K562 (cell line): ENCODE measurements at regions not wholly inside any gene's neighbourhood (a gene's known extent, or its start where the extent isn't known, plus 50 kb on each side); places are given as distances from the start of the nearest gene placed in this dataset.

Experiments used
- ATAC-seq: fragments of 200-7000 bp; cut with Tn5 transposase; 3 replicates; pipeline ENCODE4 v1.9.1; 2020; ENCODE audit warnings: moderate library complexity
- BruUV-seq: library from RNA; stranded (reverse); fragments of 400-500 nt; replicated peaks from 2 replicates; lab custom pipeline; 2021; lab: Mats Ljungman, UMichigan
- CTCF ChIA-PET: fragments of 300-600 bp; formaldehyde crosslinking; extraction: SDS; loops from one replicate; lab custom pipeline; 2021; ENCODE audit warnings: low intra/inter-chr PET ratio; lab: Yijun Ruan, JAX
- POLR2A ChIA-PET: fragments of 300-600, 350-650 bp; sonication (Branson Sonifier 250); formaldehyde crosslinking; extraction: SDS; loops from one replicate; lab custom pipeline; 2021; ENCODE audit warnings: antibody characterized with exemption, inconsistent platforms; lab: Yijun Ruan, JAX
- DNase-seq, 4 experiments: peaks; one replicate each; pipeline versions ENCODE4 v3.0.0 to v3.0.0-alpha.2; 2011 to 2018; ENCODE audit warnings: low spot score in 3 of 4, mixed read lengths in 3 of 4; ENCODE audit errors: extremely low read depth in 1 of 4
- FAIRE-seq: peaks from 2 replicates; lab custom pipeline; 2011; peaks lifted over from hg19 to GRCh38; lab: Jason Lieb, UNC
- H2AFZ ChIP-seq: 2 replicates; pipeline ENCODE4 v1.6.0; 2011; ENCODE audit warnings: low read depth, low read length, control low read depth, inconsistent platforms
- H3K27ac ChIP-seq: fragments of 200-600 bp; 3 replicates; pipeline ENCODE4 v1.8.0; 2011; ENCODE audit warnings: low read depth, mild to moderate bottlenecking, control low read depth, inconsistent platforms, low read length, moderate library complexity, mixed read lengths; ENCODE audit errors: extremely low read depth
- H3K27me3 ChIP-seq, 2 experiments: fragments of 300-600 bp in 1 of 2; 2 replicates in 1 of 2; 3 replicates in 1 of 2; pipeline versions ENCODE4 v1.6.0 to v1.8.0; 2011; ENCODE audit warnings: inconsistent platforms in 2 of 2, low read length in 2 of 2, mild to moderate bottlenecking in 1 of 2, mixed read lengths in 1 of 2, moderate library complexity in 1 of 2; ENCODE audit not compliant: control insufficient read depth in 2 of 2, insufficient read depth in 2 of 2
- H3K36me3 ChIP-seq: fragments of 300-600 bp; 3 replicates; pipeline ENCODE4 v1.8.0; 2011; ENCODE audit warnings: mild to moderate bottlenecking, low read length, inconsistent platforms; ENCODE audit not compliant: control insufficient read depth, insufficient read depth
- H3K4me1 ChIP-seq, 2 experiments: fragments of 200-600 bp in 1 of 2; replicated peaks in 1 of 2; 2 replicates in 1 of 2; 3 replicates in 1 of 2; pipeline versions ENCODE4 v1.5.1 to v1.8.0; 2011; ENCODE audit warnings: inconsistent platforms in 2 of 2, low read length in 2 of 2, mild to moderate bottlenecking in 1 of 2, mixed read lengths in 1 of 2, moderate library complexity in 1 of 2; ENCODE audit not compliant: control insufficient read depth in 2 of 2, insufficient read depth in 2 of 2
- H3K4me2 ChIP-seq: 2 replicates; pipeline ENCODE4 v1.6.1; 2011; ENCODE audit warnings: low read length, control low read depth, inconsistent platforms, mixed read lengths; ENCODE audit not compliant: insufficient read depth
- H3K4me3 ChIP-seq: fragments of 200-600 bp; sonication (generic), shearing (Covaris generic); 2 replicates; pipeline ENCODE4 v1.5.1; 2016; ENCODE audit warnings: control low read depth, inconsistent platforms
- H3K79me2 ChIP-seq: fragments of 200-600 bp; 3 replicates; pipeline ENCODE4 v1.8.0; 2011; ENCODE audit warnings: low read length, inconsistent platforms; ENCODE audit not compliant: control insufficient read depth, insufficient read depth
- H3K9ac ChIP-seq, 2 experiments: 2 replicates each; pipeline versions ENCODE4 v1.6.0 to v1.6.1; 2011; ENCODE audit warnings: low read depth in 2 of 2, low read length in 2 of 2, control low read depth in 1 of 2, inconsistent platforms in 1 of 2, mild to moderate bottlenecking in 1 of 2, mixed read lengths in 1 of 2; ENCODE audit not compliant: insufficient read depth in 1 of 2
- H3K9me1 ChIP-seq: one replicate; pipeline ENCODE4 v1.6.0; 2011; ENCODE audit warnings: inconsistent platforms, mild to moderate bottlenecking, low read length, moderate library complexity; ENCODE audit not compliant: control insufficient read depth, insufficient read depth
- H3K9me3 ChIP-seq: replicated peaks from 2 replicates; pipeline ENCODE4 v1.5.1; 2011; ENCODE audit warnings: low read depth, low read length, inconsistent platforms; ENCODE audit not compliant: control insufficient read depth, insufficient read depth
- H4K20me1 ChIP-seq: replicated peaks from 2 replicates; pipeline ENCODE4 v1.6.1; 2011; ENCODE audit warnings: low read length, inconsistent platforms, mixed read lengths; ENCODE audit not compliant: control insufficient read depth, insufficient read depth
- ARHGAP35 ChIP-seq: fragments of 450-650 bp; IDR thresholded peaks from 2 replicates; pipeline ENCODE4 v1.6.1; 2018; ENCODE audit not compliant: partially characterized antibody
- CBX1 ChIP-seq: sonication (generic); IDR thresholded peaks from 2 replicates; pipeline ENCODE4 v1.6.1; 2016; ENCODE audit warnings: antibody characterized with exemption, low read depth, mild to moderate bottlenecking
- CHD4 ChIP-seq: fragments of 200-600 bp; sonication (generic); IDR thresholded peaks from 3 replicates; pipeline ENCODE4 v1.6.1; 2012; ENCODE audit warnings: low read depth, mild to moderate bottlenecking, mixed read lengths, low read length, inconsistent platforms; ENCODE audit not compliant: insufficient read depth, insufficient replicate concordance, poor library complexity, severe bottlenecking
- E2F3 ChIP-seq: fragments of 250-450 bp; sonication (Bioruptor Pico); IDR thresholded peaks from 2 replicates; pipeline ENCODE4 v1.4.0; 2020; ENCODE audit warnings: mild to moderate bottlenecking
- HCFC1 ChIP-seq: IDR thresholded peaks from 2 replicates; pipeline ENCODE4 v1.6.1; 2012; ENCODE audit warnings: low read depth, low read length, improper control_type of control experiment
- KAT2B ChIP-seq: IDR thresholded peaks from one replicate; pipeline ENCODE4 v1.6.1; 2012; ENCODE audit warnings: low read depth, mild to moderate bottlenecking, control low read depth, inconsistent platforms, low read length, moderate library complexity
- L3MBTL2 ChIP-seq: fragments of 450-650 bp; IDR thresholded peaks from 2 replicates; pipeline ENCODE4 v1.6.1; 2016; ENCODE audit warnings: mild to moderate bottlenecking, moderate library complexity
- PRMT5 ChIP-seq: sonication (generic); formaldehyde crosslinking; IDR thresholded peaks from 2 replicates; pipeline ENCODE4 v1.5.0; 2020; ENCODE audit warnings: missing genetic modification reagents
- RBM14 ChIP-seq: fragments of 200-400 bp; formaldehyde crosslinking; IDR thresholded peaks from 2 replicates; pipeline ENCODE4 v1.6.1; 2018; ENCODE audit warnings: low read depth, mild to moderate bottlenecking, low read length, moderate library complexity, borderline replicate concordance; ENCODE audit not compliant: insufficient read depth
- SOX6 ChIP-seq: fragments of 450-650 bp; IDR thresholded peaks from 2 replicates; pipeline ENCODE4 v1.6.1; 2014; ENCODE audit warnings: mild to moderate bottlenecking
- SRSF9 ChIP-seq: fragments of 200-400 bp; formaldehyde crosslinking; IDR thresholded peaks from 2 replicates; pipeline ENCODE4 v1.6.1; 2017; ENCODE audit warnings: low read depth, low read length, borderline replicate concordance
- TARDBP ChIP-seq: fragments of 450-650 bp; IDR thresholded peaks from 2 replicates; pipeline ENCODE4 v1.6.1; 2016
- TBP ChIP-seq: optimal IDR thresholded peaks from 2 replicates; pipeline ENCODE3; 2011; ENCODE audit warnings: low read depth, low read length, improper control_type of control experiment
- TEAD2 ChIP-seq: fragments of 450-650 bp; IDR thresholded peaks from 2 replicates; pipeline ENCODE4 v1.6.1; 2016; ENCODE audit warnings: missing genetic modification characterization, control low read depth, missing compliant biosample characterization
- TSC22D4 ChIP-seq: fragments of 450-650 bp; IDR thresholded peaks from 2 replicates; pipeline ENCODE4 v1.6.1; 2016; ENCODE audit warnings: missing genetic modification characterization, missing biosample characterization, control low read depth
- ZBTB1 ChIP-seq: sonication (generic); formaldehyde crosslinking; IDR thresholded peaks from 2 replicates; pipeline ENCODE4 v1.8.1; 2023; ENCODE audit warnings: missing genetic modification reagents, low read depth, mild to moderate bottlenecking, borderline replicate concordance
- ZNF232 ChIP-seq: sonication (generic); formaldehyde crosslinking; IDR thresholded peaks from 2 replicates; pipeline ENCODE4 v1.8.0; 2022; ENCODE audit warnings: mild to moderate bottlenecking, missing genetic modification reagents
- ZNF717 ChIP-seq: fragments of 250-450 bp; sonication (Bioruptor Pico); IDR thresholded peaks from 2 replicates; pipeline ENCODE4 v1.5.0; 2021
- WGBS: fragments of 100-300 bp; shearing (Covaris generic); methylation state at CpG from one replicate; pipeline ENCODE4 v1.1.6; 2016; ENCODE audit warnings: low coverage, mixed read lengths; ENCODE audit not compliant: insufficient coverage; ENCODE audit errors: missing lambda C conversion rate; 5-methylcytosine and 5-hydroxymethylcytosine counted together
- in situ Hi-C: fragments of 300-500 bp; cut with MboI; formaldehyde crosslinking; loops from 4 replicates; pipeline ENCODE4 v1.15.0; 2018; ENCODE audit warnings: inconsistent platforms, mixed read lengths
- intact Hi-C: fragments of 100-400 bp; cut with micrococcal nuclease; formaldehyde crosslinking; loops from 2 replicates; pipeline ENCODE4 v1.14.2; 2022
- TF ChIP-seq, protein P1 (sequence below): fragments of 250-450 bp; sonication (Bioruptor Pico); IDR thresholded peaks from 2 replicates; pipeline ENCODE4 v1.4.0; 2020; ENCODE audit warnings: borderline replicate concordance
- TF ChIP-seq, protein P2 (sequence below): fragments of 200-400 bp; formaldehyde crosslinking; IDR thresholded peaks from 2 replicates; pipeline ENCODE4 v1.6.1; 2017; ENCODE audit warnings: mild to moderate bottlenecking, low read depth, low read length, moderate library complexity

DNA sequence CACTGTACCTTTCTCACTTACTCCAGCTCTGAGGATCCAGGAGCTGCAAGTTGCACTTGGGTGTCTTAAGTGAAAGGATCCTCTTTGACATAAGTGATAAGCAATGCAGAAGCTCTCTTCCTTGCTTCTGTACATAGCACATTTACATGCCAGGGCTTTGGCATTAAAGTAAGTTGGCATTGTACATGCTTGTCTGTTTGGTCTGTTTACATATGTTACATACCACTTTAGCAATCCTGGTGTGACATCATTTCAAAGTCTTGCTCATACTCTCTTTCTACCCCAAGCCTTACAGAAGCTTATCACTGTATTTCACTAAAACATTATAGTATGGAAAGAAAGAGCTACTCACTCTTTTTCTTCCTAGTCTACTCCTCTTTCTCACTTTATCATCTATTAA lies 2548.3 kb downstream of the ARAP2 start (continued):
- TF ChIP-seq TBP: no peak
- TF ChIP-seq TSC22D4: no peak
- TF ChIP-seq E2F3 (CRISPR knock-in tag): no peak
- no peak for TF ChIP-seq RBM14
- TF ChIP-seq, protein P1, sequence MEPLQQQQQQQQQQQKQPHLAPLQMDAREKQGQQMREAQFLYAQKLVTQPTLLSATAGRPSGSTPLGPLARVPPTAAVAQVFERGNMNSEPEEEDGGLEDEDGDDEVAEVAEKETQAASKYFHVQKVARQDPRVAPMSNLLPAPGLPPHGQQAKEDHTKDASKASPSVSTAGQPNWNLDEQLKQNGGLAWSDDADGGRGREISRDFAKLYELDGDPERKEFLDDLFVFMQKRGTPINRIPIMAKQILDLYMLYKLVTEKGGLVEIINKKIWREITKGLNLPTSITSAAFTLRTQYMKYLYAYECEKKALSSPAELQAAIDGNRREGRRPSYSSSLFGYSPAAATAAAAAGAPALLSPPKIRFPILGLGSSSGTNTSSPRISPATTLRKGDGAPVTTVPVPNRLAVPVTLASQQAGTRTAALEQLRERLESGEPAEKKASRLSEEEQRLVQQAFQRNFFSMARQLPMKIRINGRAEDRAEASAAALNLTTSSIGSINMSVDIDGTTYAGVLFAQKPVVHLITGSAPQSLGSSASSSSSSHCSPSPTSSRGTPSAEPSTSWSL: no peak
- no peak for TF ChIP-seq SRSF9
- TF ChIP-seq PRMT5: no peak
- TF ChIP-seq CHD4: no peak
- TF ChIP-seq, all 486 proteins: peak for 0

DNA sequence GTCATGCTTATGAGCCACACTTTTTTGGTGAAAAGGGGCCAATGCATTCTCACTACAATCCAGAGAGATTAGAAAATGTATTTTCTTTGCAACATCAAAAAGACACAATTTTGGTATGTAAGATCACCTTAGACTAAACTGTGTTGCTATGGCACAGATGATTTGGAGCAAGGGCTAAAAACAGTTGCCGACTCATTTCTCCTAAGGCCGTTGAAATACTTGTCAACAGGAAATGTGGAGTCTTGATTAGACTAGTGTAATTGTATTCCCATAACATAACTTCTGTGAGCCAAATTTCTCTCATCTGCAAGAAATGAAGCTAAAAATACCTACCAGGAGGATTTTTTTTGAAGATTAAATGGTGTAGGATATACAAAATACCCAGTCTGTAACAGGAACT lies 2547.7 kb downstream of the ARAP2 start:
- Histone ChIP-seq H4K20me1 (no peaks in the 10 kb centered on the region), H3K4me3 (no peak overlapping the region), H3K36me3 (no peaks in the 10 kb centered on the region), H3K9ac (no peak overlapping the region), H3K27ac (no peak overlapping the region), H3K9me3 (no peaks in the 10 kb centered on the region), H3K9me1 (no peaks in the 10 kb centered on the region), H3K4me1 (no peaks in the 10 kb centered on the region), H3K4me2 (no peak overlapping the region), H3K27me3 (no peaks in the 10 kb centered on the region), H2AFZ (no peak overlapping the region), H3K79me2 (no peaks in the 10 kb centered on the region)
- POLR2A ChIA-PET: no interaction called here
- CTCF ChIA-PET: no interaction called here
- intact Hi-C loops (no loop called here), in situ Hi-C loops (no loop called here)
- BruUV-seq: no TSS peak
- no peak for FAIRE-seq
- ATAC-seq: no peak
- DNase-seq: no peak
- TF ChIP-seq ZNF232 (CRISPR knock-in tag) (no peak), ARHGAP35 (no peak), HCFC1 (no peak), TEAD2 (tag) (no peak), ZNF717 (CRISPR knock-in tag) (no peak), KAT2B (no peak), TARDBP (no peak), CBX1 (no peak), L3MBTL2 (no peak), SOX6 (no peak), ZBTB1 (CRISPR knock-in tag) (no peak)
- TF ChIP-seq, protein P2, sequence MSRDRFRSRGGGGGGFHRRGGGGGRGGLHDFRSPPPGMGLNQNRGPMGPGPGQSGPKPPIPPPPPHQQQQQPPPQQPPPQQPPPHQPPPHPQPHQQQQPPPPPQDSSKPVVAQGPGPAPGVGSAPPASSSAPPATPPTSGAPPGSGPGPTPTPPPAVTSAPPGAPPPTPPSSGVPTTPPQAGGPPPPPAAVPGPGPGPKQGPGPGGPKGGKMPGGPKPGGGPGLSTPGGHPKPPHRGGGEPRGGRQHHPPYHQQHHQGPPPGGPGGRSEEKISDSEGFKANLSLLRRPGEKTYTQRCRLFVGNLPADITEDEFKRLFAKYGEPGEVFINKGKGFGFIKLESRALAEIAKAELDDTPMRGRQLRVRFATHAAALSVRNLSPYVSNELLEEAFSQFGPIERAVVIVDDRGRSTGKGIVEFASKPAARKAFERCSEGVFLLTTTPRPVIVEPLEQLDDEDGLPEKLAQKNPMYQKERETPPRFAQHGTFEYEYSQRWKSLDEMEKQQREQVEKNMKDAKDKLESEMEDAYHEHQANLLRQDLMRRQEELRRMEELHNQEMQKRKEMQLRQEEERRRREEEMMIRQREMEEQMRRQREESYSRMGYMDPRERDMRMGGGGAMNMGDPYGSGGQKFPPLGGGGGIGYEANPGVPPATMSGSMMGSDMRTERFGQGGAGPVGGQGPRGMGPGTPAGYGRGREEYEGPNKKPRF: no peak
- WGBS: 0% methylated on average over 2 of the region's 2 CpGs
